ENCODE measurements at regions not wholly inside any gene's neighbourhood (a gene's known extent, or its start where the extent isn't known, plus 50 kb on each side); places are given as distances from the start of the nearest gene placed in this dataset.

GRCh38 chr6:40340957-40341356 is 246.2 kb downstream of the LRFN2 start:
- no peak for DNase-seq (ENCODE audit: low read depth in 2 of 2)

GRCh38 chr6:40340196-40340595 is 247.0 kb downstream of the LRFN2 start:
- no peak for DNase-seq (ENCODE audit: low read depth in 2 of 2)

- no peak for DNase-seq (ENCODE audit: low read depth in 2 of 2)
Measured at GRCh38 chr6:40338306-40338705, 248.9 kb downstream of the LRFN2 start.

- no peak for DNase-seq (ENCODE audit: low read depth in 2 of 2)
Measured at GRCh38 chr6:40336940-40337760, 250.0 kb downstream of the LRFN2 start.

- DNase-seq (ENCODE audit: low read depth in 2 of 2) = no peak
Measured at GRCh38 chr6:40336296-40336695, 250.9 kb downstream of the LRFN2 start.

- DNase-seq (ENCODE audit: low read depth in 2 of 2) = no peak
Measured at GRCh38 chr6:40334496-40335270, 252.5 kb downstream of the LRFN2 start.

GRCh38 chr6:40331545-40331944 is 255.6 kb downstream of the LRFN2 start:
- DNase-seq (ENCODE audit: low read depth in 2 of 2) = no peak

- no peak for DNase-seq (ENCODE audit: low read depth in 2 of 2)
Measured at GRCh38 chr6:40330301-40330721, 256.9 kb downstream of the LRFN2 start.

- DNase-seq (ENCODE audit: low read depth in 2 of 2) = no peak
Measured at GRCh38 chr6:40328986-40329545, 258.1 kb downstream of the LRFN2 start.

GRCh38 chr6:40328386-40328985 is 258.7 kb downstream of the LRFN2 start:
- no peak for DNase-seq (ENCODE audit: low read depth in 2 of 2)

GRCh38 chr6:40326714-40327421 is 260.3 kb downstream of the LRFN2 start:
- no peak for DNase-seq (ENCODE audit: low read depth in 2 of 2)

- DNase-seq (ENCODE audit: low read depth in 2 of 2) = no peak
Measured at GRCh38 chr6:40325791-40326190, 261.4 kb downstream of the LRFN2 start.

- no peak for DNase-seq (ENCODE audit: low read depth in 2 of 2)
Measured at GRCh38 chr6:40325041-40325440, 262.1 kb downstream of the LRFN2 start.

GRCh38 chr6:40323881-40324634 is 263.1 kb downstream of the LRFN2 start:
- DNase-seq (ENCODE audit: low read depth in 2 of 2) = no peak

- DNase-seq (ENCODE audit: low read depth in 2 of 2) = no peak
Measured at GRCh38 chr6:40322336-40322735, 264.8 kb downstream of the LRFN2 start.

GRCh38 chr6:40321616-40322015 is 265.5 kb downstream of the LRFN2 start:
- DNase-seq (ENCODE audit: low read depth in 2 of 2) = no peak

GRCh38 chr6:40320947-40321346 is 266.2 kb downstream of the LRFN2 start:
- DNase-seq (ENCODE audit: low read depth in 2 of 2) = no peak

- no peak for DNase-seq (ENCODE audit: low read depth in 2 of 2)
Measured at GRCh38 chr6:40320441-40320840, 266.7 kb downstream of the LRFN2 start.

GRCh38 chr6:40319124-40319523 is 268.0 kb downstream of the LRFN2 start:
- DNase-seq (ENCODE audit: low read depth in 2 of 2) = no peak

GRCh38 chr6:40315060-40315459 is 272.1 kb downstream of the LRFN2 start:
- no peak for DNase-seq (ENCODE audit: low read depth in 2 of 2)

- DNase-seq (ENCODE audit: low read depth in 2 of 2) = no peak
Measured at GRCh38 chr6:40313582-40313981, 273.6 kb downstream of the LRFN2 start.

Measured in stimulated activated CD4-positive, alpha-beta T cell treated with anti-CD3 and anti-CD28 coated beads, Interleukin-1b, Interleukin-23, amount 100 ng/mL, for 1 hour (primary cell).